ENCODE measurements at regions not wholly inside any gene's neighbourhood (a gene's known extent, or its start where the extent isn't known, plus 50 kb on each side); places are given as distances from the start of the nearest gene placed in this dataset.

DNA sequence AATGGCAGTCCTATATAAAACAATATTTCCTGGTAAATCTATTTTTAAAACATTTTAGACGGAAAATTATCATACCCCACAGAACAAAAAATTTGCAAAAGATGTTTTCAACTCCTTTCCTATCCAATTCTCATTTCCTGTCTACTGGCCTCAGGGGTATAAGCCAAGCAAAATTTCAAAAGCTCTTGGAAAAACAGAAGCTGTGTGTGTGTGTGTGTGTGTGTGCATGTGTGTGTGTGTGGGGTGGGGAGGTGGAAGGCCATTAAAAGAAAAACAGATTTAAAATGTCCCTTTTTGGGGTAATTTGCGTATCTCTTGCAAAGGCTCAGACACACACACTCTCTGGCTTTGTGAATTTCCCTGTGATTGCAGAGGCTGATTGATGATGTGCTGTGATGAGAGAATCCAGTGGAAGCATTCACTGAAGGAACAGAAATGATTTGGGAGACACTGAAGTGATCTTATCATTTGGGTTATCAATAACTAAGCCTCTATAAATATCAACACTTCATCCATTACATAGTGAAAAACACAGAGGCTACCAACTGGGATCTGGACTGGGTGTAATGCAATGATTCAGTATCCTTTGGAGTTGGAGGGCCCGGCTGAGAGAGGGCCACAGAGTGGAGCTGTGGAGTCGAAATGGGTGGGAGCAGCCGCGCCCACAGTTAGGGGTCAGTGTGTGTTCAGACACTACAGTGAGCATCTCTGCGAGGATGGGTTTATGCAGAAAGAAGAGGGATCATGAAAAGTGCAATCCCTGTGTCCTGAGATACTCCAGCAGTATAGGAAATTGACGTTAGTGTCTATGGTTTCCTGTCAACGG is 106.8 kb upstream of the PREP start:
- DNase-seq, result peak in 1 of 2 experiments; percentile 3

- no peak for DNase-seq
These were observed 104.9 kb upstream of the PREP start for GRCh38 chr6:105507811-105508210.

DNA sequence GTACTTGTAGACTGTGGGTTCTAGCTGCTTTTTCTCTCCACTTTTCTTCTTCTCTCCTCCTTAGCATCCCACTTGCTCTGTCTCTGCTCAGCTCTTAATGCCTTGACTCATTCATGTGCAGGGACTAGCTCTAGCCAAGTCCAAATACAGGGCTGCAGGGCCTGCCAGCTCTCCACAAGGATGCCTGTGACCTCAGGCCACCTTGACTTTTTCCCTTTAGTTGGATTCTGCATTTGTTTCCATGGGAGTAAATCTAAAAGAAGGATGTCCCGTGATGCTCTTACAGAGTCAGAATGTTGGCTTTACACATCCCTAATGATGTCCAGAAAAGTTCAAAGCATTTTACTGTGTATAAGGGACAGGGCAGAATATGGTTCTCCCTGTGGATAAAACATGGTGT is 101.8 kb upstream of the PREP start:
- no peak for DNase-seq

DNA sequence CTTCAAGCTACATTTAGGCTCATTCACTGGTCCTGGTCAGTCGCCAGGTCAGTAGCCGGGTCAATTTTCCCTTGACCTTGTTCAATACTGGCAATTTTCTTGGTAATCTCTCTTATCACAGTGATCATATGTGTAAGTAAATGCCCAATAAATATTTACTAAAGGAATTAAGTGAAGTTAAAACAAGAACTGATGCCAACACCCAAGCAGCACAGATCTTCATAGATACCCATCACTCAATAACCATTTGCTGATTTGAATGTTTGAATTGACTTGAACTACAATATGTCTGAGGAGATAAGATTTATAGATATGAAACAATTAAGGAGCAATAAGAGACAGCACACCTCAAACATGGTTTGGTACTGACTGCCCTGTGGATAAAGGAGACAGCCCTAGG is 100.8 kb upstream of the PREP start:
- DNase-seq, result no peak

- no peak for DNase-seq
These were observed 99.0 kb upstream of the PREP start for GRCh38 chr6:105501826-105502344.

GRCh38 chr6:105501246-105501645 is 98.4 kb upstream of the PREP start:
- DNase-seq, result no peak

- DNase-seq, result no peak
These were observed 97.8 kb upstream of the PREP start for GRCh38 chr6:105500693-105501092.

- DNase-seq, result no peak
These were observed 97.0 kb upstream of the PREP start for GRCh38 chr6:105499931-105500330.

GRCh38 chr6:105499136-105499870 is 96.4 kb upstream of the PREP start:
- DNase-seq, result no peak

DNA sequence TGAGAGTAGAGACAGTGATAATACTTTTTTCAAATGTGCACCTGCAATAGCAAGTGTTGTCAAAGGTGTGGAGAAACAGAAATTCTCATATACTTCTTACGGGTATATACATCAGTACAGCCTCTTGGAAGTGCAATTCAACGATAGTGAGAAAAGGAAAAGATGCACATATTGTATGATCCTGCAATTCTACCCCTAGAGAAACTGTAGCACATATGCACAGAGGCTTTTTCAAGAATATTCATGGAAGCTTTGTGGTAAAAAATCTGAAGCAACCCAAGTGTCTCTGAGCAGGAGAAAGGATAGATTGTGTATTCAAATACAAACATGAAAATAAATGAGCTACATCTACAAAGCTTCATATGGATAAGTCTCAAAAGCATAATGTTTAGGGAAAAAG is 94.7 kb upstream of the PREP start:
- DNase-seq, result no peak

- no peak for DNase-seq
These were observed 92.6 kb upstream of the PREP start for GRCh38 chr6:105495515-105495914.

GRCh38 chr6:105494688-105495087 is 91.8 kb upstream of the PREP start:
- DNase-seq, result no peak

DNA sequence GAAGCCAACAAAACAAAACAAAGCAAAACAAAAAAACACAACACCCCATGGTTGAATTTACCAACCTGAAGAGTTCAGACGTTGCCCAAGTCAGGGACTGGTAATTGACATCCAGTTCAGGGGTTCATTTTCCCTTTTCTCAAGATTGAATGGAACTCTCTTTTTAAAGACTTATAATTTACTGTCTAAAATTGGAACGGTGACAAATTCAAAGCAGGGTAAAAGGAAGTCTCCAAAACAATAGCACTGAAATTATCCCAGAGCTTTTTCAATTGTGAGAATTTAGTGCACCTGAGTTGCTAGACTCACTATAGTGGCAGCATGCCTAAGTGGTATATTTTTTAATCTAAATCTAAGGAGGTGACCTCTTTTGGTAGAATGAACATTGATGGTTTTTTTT is 90.9 kb upstream of the PREP start:
- no peak for DNase-seq

- DNase-seq, result no peak
These were observed 90.1 kb upstream of the PREP start for GRCh38 chr6:105492706-105493673.

DNA sequence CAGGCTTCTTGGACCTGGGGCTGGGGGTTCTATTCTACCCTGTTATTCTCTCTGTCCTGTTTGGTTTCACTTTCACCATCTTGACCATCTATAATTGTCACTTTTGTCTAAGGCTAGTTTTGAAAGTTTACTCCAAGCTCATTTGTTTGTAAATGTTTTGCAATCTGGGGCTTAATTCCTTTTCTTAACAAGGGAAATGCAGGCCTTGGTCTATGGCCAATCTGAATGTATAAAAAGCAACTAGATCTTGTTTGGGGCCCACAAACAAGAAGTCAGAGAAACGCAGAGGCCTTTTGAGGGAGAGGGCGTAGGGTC is 86.3 kb upstream of the PREP start:
- DNase-seq, result no peak

DNA sequence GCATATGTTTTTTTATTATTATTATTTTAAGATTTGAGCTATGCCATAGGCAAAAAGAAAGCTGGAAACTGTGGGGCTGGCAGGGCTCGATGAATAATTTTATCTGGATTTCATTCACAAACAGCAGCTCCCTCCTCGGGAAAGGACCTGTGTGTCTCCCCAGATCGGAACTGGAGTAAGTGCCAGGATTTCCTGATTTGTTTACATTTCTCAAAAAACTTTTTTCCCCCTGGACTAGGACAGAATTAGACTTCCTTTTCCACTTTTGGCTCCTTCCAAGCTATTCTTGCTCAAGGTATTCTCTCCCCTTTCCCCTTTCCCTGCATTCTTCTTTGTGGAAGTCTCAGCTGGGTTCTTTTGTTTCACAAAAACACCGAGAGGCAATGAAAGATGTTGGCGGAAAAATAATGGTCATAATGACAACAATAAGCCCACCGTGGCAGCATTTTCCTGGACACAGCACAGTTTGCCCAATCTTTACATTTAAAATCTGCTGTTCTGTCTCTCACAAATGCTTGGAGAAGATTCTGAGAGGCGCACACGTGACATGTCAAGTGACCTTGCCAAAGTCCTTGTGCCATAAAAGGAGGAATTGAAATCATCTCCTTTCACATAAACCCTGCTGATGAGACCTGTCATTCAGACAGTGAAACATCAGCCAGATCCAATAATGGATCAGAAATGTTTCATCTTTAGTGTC is 85.8 kb upstream of the PREP start:
- no peak for DNase-seq

- no peak for DNase-seq
These were observed 84.3 kb upstream of the PREP start for GRCh38 chr6:105487040-105487790.

GRCh38 chr6:105485456-105485855 is 82.6 kb upstream of the PREP start:
- DNase-seq, result no peak

DNA sequence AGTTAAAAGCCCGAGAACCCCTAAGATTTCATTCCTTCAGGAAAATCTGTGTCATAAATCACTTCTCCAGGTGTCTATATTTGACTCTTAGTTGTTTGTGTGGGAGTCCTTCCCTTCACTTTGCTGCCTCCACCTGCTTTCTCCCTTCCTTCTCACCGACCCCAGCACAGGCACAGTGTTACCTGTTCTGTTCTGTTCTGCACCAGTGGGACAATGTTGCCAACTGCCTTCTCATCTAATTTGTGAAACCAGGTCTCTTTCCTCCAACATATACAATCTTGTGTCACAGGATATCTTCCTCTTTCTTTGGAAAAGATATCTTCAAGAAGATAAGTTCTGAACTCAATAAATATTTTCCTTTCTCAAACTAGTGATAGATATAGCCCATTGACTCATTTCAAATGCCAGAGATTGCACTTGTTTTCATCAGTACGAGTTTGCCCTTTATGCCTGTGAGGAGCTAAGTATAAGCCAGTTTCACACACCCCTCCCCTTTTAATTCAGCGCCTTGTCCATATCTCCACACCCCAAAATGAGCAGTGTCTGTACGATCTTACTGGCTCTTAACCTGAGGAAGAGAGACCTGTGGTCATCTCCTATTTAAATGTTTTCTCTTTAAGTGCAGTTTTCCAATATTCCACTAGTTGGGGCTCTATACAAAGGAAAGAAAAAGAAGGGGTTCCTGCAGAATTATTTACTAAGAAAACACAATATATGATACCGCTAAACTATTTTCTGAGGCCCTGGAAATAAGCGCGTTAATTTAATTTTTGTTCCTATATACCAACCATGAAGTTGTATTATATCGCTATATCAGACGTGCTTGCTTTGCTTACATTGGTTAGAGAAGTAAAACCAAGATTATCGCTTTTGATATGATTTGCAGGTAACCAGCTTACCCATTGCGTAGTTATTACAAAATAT is 81.6 kb upstream of the PREP start:
- peak in 1 of 2 experiments; percentile 34 for DNase-seq

- no peak for DNase-seq
These were observed 80.6 kb upstream of the PREP start for GRCh38 chr6:105483492-105483891.

DNA sequence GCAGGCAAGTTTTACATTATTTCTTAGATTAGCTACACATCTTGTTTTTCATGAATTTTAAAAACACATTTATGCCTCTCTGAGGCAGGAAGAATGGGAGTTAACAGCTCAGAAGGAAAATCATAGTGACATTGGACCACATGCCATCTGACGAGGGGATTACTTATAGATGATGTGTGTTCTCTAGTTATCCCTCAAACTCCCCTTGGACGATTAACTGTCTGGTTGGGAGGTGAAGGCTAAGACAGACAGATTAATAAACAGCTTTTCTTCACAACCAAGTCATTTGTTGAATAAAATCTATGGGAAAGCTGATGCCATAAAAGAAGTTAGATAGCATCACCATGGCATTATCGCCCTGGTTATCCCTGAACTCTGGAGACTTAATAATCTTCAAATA is 80.0 kb upstream of the PREP start:
- DNase-seq, result no peak

Measured in NCI-H1930 (cell line).